ENCODE measurements at regions not wholly inside any gene's neighbourhood (a gene's known extent, or its start where the extent isn't known, plus 50 kb on each side); places are given as distances from the start of the nearest gene placed in this dataset.

- no peak for TF ChIP-seq CTCF (IDR thresholded peaks at IDR 0.05)
- TF ChIP-seq POLR2A (IDR thresholded peaks at IDR 0.05), result no peak
Measured at GRCh38 chr6:94217836-94218235, 798.5 kb upstream of the EPHA7 start.
